Stimulated activated CD4-positive, alpha-beta T cell treated with anti-CD3 and anti-CD28 coated beads, Interleukin-1b, Interleukin-23, amount 100 ng/mL, for 24 hours (primary cell): ENCODE measurements at regions not wholly inside any gene's neighbourhood (a gene's known extent, or its start where the extent isn't known, plus 50 kb on each side); places are given as distances from the start of the nearest gene placed in this dataset.

Experiments
- DNase-seq, 4 experiments: peaks; one replicate each; pipeline ENCODE4 v3.0.0-alpha.2; 2020; ENCODE audit warnings: low read depth in 4 of 4, low spot score in 1 of 4

GRCh38 chr5:74294231-74294705, 346.3 kb downstream of the ENC1 start:
- DNase-seq, result no peak

GRCh38 chr5:74293182-74293581, 347.3 kb downstream of the ENC1 start:
- no peak for DNase-seq

- no peak for DNase-seq
Measured at GRCh38 chr5:74290634-74291241, 349.8 kb downstream of the ENC1 start.

GRCh38 chr5:74289691-74290090, 350.8 kb downstream of the ENC1 start:
- DNase-seq, result no peak

GRCh38 chr5:74289238-74289637, 351.3 kb downstream of the ENC1 start:
- DNase-seq, result no peak

GRCh38 chr5:74288448-74289108, 351.9 kb downstream of the ENC1 start:
- DNase-seq, result no peak

GRCh38 chr5:74288038-74288437, 352.5 kb downstream of the ENC1 start:
- DNase-seq, result no peak

- no peak for DNase-seq
Measured at GRCh38 chr5:74286734-74287695, 353.5 kb downstream of the ENC1 start.

GRCh38 chr5:74285675-74286280, 354.8 kb downstream of the ENC1 start:
- no peak for DNase-seq

GRCh38 chr5:74282490-74282889, 358.0 kb downstream of the ENC1 start:
- no peak for DNase-seq

- no peak for DNase-seq
Measured at GRCh38 chr5:74281166-74281565, 359.4 kb downstream of the ENC1 start.

- no peak for DNase-seq
Measured at GRCh38 chr5:74280306-74280705, 360.2 kb downstream of the ENC1 start.

GRCh38 chr5:74279244-74279643, 361.3 kb downstream of the ENC1 start:
- DNase-seq, result no peak

- no peak for DNase-seq
Measured at GRCh38 chr5:74277418-74277817, 363.1 kb downstream of the ENC1 start.

GRCh38 chr5:74275171-74275992, 365.1 kb downstream of the ENC1 start:
- DNase-seq, result no peak

- no peak for DNase-seq
Measured at GRCh38 chr5:74274326-74274725, 366.2 kb downstream of the ENC1 start.

GRCh38 chr5:74272831-74273451, 367.6 kb downstream of the ENC1 start:
- no peak for DNase-seq

- no peak for DNase-seq
Measured at GRCh38 chr5:74272024-74272775, 368.3 kb downstream of the ENC1 start.

GRCh38 chr5:74268297-74268696, 372.2 kb downstream of the ENC1 start:
- DNase-seq, result no peak
